Stimulated activated CD8-positive, alpha-beta memory T cell treated with anti-CD3 and anti-CD28 coated beads, Interleukin-7, amount 100 ng/mL, for 48 hours (primary cell): ENCODE measurements at regions not wholly inside any gene's neighbourhood (a gene's known extent, or its start where the extent isn't known, plus 50 kb on each side); places are given as distances from the start of the nearest gene placed in this dataset.
"Not testable (repeated sequence)": the region's sequence is repeated elsewhere in the genome, so short reads cannot be mapped to it uniquely, and the experiment has no call there.

Experiments used
- DNase-seq, 2 donors: peaks; one replicate each; pipeline ENCODE4 v3.0.0-alpha.2; 2020; ENCODE audit warnings: low read depth in 1 of 2; ENCODE audit errors: extremely low read depth in 1 of 2

DNA sequence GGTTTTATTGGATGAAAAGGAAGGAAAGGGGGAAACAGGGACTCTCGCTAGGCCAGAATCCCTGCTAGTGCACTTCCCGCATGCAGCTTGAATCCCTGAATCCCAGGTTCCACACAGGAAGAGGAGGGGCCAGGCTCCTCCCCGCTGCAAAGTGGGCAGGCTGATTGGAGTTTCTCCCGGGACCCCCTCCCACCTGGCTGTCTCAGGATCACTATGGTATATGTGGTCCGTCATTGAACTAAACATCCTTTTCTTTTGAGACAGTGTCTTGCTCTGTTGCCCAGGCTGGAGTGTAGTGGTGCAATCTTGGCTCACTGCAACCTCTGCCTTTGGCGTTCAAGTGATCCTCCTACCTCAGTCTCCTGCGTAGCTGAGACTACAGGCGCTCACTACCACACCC, 70.7 kb downstream of the FAM50B start:
- DNase-seq: no peak

DNA sequence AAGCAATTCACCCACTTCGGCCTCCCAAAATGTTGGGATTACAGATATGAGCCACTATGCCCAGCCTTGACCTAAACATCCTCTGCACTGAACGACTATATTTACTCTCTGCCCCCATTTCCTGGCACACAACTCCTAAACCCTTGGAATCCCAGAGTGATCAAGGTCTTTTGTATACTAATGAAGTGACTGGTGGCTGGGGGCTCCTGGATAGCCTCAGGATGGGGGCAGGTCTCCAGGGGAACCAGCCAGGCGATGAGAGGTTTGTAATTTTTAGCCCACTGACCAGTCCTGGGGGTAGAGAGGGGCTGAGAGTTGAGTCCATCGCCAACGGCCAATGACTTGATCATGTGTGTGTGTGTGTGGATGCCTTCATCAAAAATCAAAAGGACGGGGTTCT, 71.1 kb downstream of the FAM50B start:
- no peak for DNase-seq

DNA sequence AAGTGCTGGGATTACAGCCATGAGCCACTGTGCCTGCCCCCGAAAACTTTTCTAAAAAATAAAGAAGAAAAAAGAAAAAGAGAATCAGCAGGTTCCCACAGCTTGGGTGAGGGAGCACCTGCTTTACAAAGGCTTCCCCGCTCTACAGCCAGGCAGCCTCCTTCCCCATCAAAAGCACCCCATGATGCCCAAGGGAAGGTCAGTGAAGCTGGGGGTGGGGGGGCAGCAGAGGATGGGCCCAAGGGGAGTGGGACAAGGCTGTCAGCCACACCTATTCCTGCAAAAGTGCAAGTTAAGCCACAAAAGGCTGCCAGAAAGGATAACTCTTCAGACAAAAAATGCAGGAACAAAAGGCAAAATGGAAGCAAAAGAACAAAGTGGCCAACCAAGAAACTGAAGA, 72.5 kb downstream of the FAM50B start:
- no peak for DNase-seq

DNA sequence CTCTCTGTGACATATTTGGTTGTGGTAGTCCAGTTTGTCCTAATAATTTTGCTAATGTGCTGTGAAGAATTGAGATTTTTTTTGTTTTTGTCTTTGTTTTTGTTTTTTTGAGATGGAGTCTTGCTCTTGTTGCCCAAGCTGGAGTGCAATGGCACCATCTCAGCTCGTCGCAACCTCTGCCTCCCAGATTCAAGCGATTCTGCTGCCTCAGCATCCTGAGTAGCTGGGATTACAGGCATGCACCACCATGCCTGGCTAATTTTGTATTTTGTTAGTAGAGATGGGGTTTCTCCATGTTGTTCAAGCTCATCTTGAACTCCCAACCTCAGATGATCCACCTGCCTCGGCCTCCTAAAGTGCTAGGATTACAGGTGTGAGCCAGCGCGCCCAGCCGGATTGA, 73.4 kb downstream of the FAM50B start:
- DNase-seq: not testable (repeated sequence)

DNA sequence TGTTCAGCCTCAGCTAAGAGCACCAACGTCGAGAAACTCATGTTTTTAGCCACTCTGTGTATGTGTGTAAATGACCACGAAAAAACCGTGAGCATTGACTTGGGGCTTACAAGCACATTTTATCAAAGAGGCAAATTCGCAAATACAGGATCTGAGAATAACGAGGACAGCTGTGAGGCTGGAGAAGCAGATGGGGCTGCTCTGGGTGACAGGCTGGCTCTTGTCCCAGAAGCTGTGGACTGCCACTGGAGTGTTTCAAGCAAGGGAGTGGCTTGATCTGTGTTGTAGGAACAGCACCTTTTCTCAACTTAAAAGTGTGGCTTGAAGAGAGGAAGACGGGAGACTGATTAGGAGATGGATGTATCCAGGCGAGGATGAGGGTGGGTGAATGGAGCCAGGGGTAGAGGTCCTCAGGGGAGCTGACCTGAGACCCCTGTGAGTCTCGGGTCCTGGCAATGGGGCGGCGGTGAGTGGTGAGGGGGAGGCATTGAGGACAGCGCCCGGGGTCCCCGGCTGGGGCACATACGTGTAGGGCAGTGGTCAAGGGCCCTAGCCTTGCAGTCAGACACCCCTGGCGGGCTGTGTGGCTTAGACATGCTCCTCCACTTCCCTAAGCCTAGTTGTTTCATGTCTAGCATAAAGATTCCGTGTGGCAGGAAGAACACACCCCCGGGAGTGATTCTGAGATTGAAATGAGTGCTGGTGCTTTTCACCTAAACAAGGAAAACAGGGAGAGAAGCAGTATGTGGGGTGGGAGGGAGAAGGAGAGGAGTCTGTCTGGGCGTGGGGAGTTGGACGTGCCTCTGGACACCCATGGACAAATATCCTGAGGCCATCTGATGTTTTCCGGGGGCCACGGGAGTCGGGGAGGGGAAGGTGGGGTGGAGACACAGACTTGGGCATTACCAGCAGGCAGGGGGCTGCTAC, 76.3 kb downstream of the FAM50B start:
- not testable (repeated sequence) for DNase-seq

DNA sequence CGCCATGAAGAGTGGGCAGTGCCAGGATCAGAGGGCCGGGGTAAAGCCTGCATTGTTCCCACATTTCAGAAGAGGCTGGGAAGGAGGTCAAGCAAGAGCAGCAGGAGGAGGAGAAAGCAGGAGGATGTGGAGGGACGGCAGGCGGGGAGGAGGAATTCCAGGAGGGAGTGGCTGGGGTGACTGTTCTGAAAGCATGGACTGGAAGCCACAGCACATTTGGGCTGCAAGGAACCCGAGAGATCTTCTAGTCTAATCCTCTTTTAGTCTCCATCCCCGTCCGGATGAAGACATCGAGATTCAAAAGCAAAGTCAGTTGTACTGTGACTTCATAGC, 76.9 kb downstream of the FAM50B start:
- DNase-seq: no peak

DNA sequence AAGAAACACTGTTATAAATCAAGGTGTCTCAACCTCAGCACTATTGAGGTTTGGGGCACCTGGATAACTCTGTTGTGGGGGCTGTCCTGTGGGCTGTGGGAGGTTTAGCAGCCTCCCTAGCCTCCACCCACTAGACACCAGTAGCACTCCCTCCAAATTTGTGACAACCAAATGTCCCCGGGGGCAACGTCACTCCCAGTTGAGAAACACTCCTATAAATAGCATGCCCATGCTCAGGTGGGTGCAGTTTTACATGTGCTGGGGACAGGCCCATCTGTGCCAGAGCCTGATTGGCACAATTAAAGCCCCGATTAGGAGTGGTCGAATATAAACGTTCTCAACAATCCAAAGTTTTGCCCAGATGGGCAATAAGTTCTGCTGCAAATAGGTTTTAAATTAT, 78.9 kb downstream of the FAM50B start:
- no peak for DNase-seq

DNA sequence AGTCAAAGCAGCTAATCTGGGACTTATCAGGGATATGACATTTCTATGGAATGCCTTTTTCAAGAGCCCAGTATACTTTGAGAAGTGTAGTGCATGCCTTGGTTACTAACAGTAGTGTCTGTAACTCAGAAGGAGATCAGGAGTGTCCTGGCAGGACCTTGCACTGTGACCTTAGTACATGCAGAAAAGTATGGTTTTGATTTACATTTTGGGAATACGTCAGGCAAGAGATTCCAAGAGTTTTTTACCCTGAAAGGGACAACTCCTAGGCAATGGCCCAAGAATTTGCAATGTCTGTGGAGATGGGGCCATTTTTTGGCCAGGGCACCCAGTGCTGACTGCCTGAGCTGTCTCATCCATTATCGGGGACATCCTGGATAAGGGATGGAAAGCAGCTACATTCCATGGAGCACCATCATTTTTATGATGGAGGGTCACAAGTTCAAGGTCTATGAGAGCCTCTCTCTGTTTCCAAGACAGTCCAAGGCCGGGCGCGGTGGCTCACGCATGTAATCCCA, 80.2 kb downstream of the FAM50B start:
- no peak for DNase-seq

DNA sequence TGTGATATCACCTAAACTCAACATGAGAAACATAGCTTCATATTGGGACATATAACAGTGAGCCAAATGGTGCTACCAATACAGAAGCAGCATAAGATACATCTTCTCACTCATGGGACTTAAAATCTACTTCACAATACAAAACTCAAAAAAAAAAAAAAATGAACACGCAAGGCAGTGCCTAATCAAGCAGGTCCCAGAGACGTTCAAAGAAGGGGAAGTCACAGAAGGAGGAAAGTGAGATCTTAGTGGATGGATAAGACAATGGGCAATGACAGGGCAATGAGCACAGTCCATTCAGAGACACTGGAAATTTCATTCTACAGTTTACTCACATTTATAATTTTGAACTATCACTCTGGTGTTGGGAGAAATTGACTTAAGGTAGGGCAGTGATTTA, 88.3 kb downstream of the FAM50B start:
- no peak for DNase-seq

DNA sequence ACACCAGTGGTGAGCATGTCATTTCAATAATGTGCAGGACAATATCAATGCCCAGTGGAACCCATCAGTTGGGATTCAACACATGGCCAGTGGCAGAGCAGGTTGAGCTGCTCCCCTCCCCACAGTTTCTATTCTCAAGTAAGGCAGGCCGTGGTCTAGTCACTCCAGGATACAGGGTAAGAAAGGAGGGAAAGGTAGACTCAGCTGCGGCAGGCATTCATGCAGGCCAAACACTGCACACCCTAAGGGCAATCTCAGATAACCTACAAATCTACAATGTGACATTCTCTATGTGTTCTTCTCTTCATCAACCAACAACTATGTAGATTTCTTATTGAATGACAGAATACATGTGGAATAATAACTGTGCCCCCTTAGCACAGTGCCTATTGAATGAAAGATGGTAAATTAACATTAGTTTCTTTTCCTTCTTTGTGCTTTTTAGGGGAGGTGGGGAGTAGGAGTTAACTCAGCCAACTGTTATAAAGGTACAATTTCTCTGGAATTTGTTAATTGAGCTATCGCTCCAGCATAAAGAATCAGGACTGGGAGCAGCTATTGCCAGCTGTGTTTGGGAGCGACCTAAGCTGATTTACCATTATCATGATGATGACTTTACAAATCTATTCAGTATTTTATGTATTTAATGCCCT, 89.7 kb downstream of the FAM50B start:
- no peak for DNase-seq

DNA sequence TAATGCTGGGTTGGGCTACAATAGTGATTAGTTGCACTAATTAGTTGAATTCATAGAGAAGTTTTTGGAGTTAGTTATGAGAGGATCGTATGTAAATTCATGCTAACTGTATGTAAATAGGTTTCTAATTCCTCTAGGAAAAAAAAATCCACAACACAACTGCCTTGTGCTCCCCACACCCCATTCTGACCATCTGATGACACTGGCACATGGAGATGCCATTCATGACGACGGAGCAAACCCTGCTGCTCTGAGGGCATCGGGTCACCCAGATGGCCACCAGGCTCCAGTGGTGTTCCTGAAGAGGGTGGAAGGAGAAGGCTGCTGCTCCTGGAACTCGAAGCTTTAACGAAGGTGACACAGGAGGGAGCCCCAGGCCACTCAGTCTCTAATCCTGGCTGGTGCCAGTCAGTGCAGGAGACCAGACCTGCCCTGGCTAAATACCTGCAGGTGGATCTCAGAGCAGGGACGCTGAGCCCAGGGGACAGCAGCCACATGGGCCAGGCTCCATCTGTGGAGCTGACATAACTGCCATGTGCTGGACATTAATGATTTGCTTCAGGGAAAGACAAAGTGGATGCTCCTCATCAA, 90.3 kb downstream of the FAM50B start:
- DNase-seq: no peak

DNA sequence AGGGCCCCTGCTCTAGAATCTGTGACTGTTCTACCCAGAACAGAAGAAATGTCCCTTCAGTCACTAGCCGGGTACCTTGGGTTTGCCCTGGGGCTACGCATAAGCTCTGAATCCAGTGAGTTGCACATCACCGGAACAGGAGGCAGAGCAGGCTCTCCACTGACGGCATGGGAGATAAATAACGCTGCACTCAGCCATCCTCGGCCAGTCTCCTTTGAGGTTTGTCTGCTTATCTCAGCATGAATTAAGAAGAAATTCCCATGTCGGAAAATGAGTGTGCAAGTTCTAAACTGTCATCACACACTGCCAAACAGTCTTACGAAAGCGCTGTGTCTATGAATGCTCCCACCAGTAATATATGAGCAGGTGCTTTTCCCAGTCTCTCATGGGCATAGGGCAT, 90.8 kb downstream of the FAM50B start:
- no peak for DNase-seq

DNA sequence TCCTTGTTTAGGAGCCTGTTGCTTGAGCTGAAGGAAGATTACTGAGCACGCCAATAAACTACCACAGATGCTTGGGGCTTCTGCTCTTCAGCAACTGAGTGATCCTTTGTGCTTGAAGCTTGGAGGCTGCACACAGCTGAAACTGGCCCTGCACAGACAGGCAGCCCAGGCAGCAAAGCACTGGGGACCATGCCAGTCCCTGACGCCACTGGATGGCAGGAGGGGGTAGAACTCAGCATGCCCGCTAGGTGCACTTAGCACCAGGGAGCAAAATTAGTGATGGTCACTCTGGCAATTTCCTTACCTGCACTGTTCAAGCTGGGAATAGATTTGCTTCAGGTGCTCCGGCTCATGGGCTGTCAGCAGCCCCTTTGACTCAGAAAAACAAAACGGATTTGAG, 91.5 kb downstream of the FAM50B start:
- no peak for DNase-seq

DNA sequence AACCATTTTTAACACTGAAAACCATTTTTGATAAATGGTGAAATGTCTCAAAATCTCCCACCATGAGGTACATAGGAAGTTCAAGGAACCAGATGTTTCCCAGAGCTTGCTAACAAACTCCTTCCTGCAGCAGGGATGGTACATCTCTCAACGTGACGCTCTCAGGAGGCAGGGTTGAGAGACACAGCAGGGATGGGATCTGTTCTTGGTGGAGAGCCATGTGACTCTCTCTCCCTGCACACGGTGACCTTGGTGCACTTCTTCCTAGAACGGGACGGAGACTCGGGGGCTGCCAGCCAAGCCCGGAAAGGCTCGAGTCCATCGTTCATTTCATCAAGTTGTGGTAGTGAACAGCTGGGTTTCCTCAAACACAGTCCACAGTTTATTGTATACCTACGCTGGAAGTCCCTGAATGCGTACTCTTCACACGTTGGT, 94.2 kb downstream of the FAM50B start:
- no peak for DNase-seq

DNA sequence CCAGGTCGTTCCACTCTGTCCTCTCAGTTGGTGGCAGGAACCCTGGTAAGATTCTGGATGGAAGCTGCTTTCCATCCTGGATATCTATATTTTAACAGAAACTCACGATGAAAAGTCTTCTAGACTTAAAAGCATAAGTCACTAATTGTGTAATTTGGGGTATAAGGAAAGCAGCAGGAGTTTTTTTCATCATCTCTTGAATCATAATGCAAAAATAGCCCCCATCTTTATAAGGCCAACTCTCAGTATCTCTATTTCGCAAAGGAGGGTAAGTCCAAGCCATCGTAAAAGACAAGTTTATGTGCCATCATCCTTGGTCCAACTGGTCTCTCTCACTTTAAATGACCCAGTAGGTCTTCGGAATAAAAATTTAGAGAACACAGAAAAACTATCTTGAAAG, 95.1 kb downstream of the FAM50B start:
- no peak for DNase-seq

DNA sequence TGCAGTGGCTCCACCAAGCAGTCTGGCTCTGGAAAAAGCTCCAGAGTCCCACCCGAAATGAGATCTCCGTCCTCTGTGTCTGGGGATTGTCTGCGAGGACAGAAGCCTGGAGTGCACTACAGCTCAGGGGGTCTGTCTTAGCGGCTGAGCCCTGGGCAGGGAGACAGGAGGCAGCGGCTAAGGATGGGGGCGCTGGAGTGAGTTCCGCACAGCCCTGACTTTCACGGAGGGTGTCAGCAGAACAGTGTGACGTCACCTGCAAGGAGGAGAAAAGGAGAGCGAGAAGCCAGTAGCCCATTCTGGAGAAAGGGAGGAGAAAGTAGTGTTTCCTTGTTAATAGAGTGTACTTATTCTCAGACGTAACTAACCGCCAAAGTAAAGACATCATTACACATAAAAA, 97.6 kb downstream of the FAM50B start:
- no peak for DNase-seq

DNA sequence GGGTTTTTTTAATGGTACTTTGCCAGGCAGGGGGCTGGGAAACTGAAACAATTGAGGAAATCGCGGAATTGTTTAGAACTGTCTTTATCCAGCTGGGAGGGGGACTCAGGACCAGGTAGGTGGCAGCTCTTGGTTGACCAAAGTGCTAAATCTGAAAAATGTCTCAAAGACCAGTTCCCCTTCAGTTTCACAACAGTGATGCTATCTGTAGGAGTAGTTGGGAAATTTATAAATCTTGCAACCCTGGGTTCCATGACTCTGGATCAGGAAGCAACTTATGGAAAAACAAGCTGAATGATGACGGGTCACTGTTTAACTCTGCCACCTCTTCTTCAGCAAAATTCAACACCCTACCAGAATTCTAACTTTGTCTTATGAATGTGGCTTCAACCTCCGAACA, 99.7 kb downstream of the FAM50B start:
- DNase-seq: no peak

DNA sequence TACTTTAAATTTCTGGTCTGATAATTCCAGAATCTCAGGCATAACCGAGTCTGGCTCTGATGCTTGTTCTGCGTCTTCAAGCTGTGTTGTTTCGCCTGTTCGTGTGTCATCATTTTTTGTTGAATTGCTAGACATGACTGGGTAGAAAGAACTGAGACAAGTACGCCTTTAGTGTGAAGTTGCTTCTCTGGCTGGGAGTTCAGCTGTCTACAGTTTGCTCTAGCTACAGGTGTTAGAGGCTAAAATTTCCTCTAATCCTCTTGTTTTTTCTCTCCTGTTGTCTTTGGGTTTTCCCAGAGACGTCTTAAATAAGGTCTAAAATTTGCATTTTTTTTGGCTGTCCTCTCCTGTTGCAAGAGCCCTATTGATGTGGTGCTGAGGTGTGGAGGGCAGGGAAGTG, 100.3 kb downstream of the FAM50B start:
- DNase-seq: no peak

DNA sequence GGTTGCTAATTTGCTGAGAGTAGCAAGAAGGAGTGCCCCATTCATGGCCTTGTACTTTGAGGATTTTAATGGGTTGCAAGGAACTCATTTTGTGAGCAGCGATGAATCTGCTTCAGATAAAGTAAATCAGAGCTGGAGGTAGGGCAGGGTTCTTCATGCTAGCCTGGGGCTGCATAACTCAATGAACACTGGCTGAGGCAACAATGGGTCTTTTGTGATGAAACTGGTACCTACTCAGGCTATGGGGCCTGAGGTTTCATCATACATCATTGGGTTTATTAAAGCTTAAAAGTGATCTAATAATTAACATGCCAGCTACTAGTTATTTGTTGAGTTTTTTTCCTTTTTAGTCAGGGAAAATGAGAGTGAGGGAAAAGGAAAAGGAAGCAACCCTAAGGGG, 106.9 kb downstream of the FAM50B start:
- no peak for DNase-seq

DNA sequence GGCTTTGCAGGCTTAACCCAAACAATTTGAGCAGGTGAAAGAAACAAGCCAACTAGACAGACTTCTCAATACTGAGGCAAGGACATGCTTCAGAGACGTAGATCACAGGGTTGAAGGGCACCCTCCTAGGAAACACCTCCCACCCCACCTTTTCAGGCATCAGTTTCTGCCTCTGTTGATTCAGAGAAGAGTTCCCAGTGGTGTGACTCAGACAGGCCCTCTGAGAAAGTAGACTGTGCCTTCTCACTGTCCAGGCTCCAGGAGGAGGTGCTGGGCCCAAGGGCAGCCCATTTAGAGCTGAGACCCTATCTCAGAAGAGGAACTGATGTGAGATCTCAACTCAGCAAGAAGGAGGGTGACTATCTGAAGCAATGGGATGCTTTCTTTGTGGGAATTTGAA, 108.1 kb downstream of the FAM50B start:
- DNase-seq: no peak

DNA sequence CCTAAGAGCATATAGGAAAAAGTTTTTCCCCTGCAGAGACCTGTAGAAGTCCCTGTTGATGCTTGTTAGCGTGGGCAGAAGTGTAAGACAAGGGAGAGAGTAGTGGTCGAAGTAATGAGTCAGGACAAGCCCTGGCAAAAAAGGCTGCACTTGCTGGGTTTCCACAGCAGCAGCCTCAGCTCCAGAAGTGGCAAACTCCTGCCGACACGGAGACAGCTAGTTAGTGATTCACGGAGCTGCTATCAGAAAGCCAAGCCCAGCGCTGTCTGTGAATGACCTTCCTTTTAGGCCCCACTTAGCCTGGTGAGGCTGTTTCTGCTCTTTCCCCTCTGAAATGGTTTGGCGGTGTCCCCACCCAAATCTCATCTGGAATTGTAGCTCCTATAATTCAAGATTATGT, 109.1 kb downstream of the FAM50B start:
- DNase-seq: no peak

DNA sequence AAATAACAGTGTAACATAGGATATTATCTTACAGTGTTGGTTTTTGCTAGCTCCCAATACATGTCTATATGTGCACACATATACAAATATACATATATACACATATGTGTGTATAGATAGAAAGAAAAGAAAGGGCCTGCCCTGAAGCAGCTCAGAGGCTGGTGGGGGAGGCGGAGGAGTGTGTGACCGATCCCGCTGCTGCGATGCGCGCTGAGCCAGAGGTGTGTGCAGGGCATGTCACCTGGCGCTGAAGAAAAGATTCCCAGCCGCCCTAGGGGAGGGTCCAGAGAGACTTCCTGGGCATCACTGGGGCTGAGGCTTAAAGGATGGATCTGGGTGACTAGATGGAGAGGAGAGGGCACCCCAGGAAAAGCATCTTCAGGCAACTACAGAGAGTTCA, 110.2 kb downstream of the FAM50B start:
- DNase-seq: no peak
